Psoas muscle (tissue), 7 donors: ENCODE measurements at regions not wholly inside any gene's neighbourhood (a gene's known extent, or its start where the extent isn't known, plus 50 kb on each side); places are given as distances from the start of the nearest gene placed in this dataset.
A peak's percentile ranks its signal among the peaks of the same experiment; 100 is the strongest.

Experiments used
- ATAC-seq, 4 donors: fragments of 200-7000 bp; cut with Tn5 transposase; one replicate each; pipeline ENCODE4 v1.9.1; 2020; ENCODE audit warnings: moderate library complexity in 3 of 4, mild to moderate bottlenecking in 2 of 4
- DNase-seq, 2 donors: peaks; one replicate each; pipeline ENCODE4 v3.0.0-alpha.2; 2020
- H3K27ac ChIP-seq: fragments of 200-600 bp; one replicate; pipeline ENCODE4 v1.8.0; 2022
- H3K27me3 ChIP-seq, 3 donors: fragments of 200-600 bp in 1 of 3; one replicate each; pipeline versions ENCODE4 v1.6.1 to v1.8.0; 2013 to 2022; ENCODE audit warnings: low read length in 2 of 3, mild to moderate bottlenecking in 2 of 3, moderate library complexity in 1 of 3; ENCODE audit not compliant: insufficient read depth in 3 of 3
- H3K36me3 ChIP-seq, 2 donors: fragments of 200-600 bp in 1 of 2; one replicate each; pipeline versions ENCODE4 v1.6.1 to v1.8.0; 2013 to 2022; ENCODE audit warnings: low read depth in 1 of 2, mild to moderate bottlenecking in 1 of 2, moderate library complexity in 1 of 2; ENCODE audit not compliant: insufficient read depth in 1 of 2
- H3K4me1 ChIP-seq: fragments of 200-600 bp; one replicate; pipeline ENCODE4 v1.8.0; 2022
- H3K4me3 ChIP-seq: fragments of 200-600 bp; one replicate; pipeline ENCODE4 v1.8.0; 2022; ENCODE audit warnings: mild to moderate bottlenecking
- H3K9me3 ChIP-seq: fragments of 200-600 bp; one replicate; pipeline ENCODE4 v1.8.0; 2022
- WGBS, 3 donors: extraction: QIAGEN DNeasy Blood & Tissue Kit; methylation state at CpG; one replicate each; pipeline versions ENCODE4 v1.1.6 to v1.1.7; 2013; 5-methylcytosine and 5-hydroxymethylcytosine counted together
- intact Hi-C, 2 donors: fragments of 100-400 bp; cut with DNase I; formaldehyde crosslinking; loops; one replicate each; pipeline versions ENCODE4 v1.11.0 to v1.14.2; 2022
- TF ChIP-seq, protein P1 (sequence below): fragments of 200-600 bp; IDR thresholded peaks from one replicate; pipeline ENCODE4 v1.8.0; 2022; ENCODE audit warnings: antibody characterized with exemption
- donor health status: healthy with polysubstance abuse.
- donor health status: DM: no; HTN: no; CAD: no; lungs with moderate emphysema.
- donor health status: Bipolar disorder and iron deficiency.
- donor health status: healthy.
- donor health status: DM: yes; HTN: yes; CAD: no.
- donor health status: DM: no; HTN: no; CAD: no.
- donor health status: DM: yes; HTN: yes; CAD: no.

DNA sequence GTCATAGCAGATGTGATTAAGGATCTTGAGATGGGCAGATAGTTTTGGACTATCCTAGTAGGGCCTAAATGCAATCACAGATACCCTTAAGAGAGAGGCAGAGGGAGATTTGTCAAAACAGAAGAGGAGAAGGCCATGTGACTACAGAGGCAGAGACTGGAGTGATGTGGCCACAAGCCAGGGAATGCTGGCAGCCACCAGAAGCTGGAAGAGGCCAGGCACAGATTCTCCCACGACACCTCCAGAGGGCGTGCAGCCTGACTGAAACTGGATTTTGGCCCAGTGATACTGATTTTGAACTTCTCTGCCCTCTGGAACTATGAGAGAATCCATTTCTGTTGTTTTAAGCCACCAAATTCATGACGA is 52.1 kb upstream of the EPS8L3 start:
- ATAC-seq (peak in 1 of 4 donors; percentile 37), DNase-seq (no peak)
- Histone ChIP-seq H3K27me3 (no peaks in the 10 kb centered on the region), H3K36me3 (no peaks in the 10 kb centered on the region), H3K4me3 (no peak overlapping the region), H3K9me3 (peaks cover 4% of the 10 kb centered on the region), H3K4me1 (peaks cover 2% of the 10 kb centered on the region), H3K27ac (no peak overlapping the region)
- TF ChIP-seq, protein P1, sequence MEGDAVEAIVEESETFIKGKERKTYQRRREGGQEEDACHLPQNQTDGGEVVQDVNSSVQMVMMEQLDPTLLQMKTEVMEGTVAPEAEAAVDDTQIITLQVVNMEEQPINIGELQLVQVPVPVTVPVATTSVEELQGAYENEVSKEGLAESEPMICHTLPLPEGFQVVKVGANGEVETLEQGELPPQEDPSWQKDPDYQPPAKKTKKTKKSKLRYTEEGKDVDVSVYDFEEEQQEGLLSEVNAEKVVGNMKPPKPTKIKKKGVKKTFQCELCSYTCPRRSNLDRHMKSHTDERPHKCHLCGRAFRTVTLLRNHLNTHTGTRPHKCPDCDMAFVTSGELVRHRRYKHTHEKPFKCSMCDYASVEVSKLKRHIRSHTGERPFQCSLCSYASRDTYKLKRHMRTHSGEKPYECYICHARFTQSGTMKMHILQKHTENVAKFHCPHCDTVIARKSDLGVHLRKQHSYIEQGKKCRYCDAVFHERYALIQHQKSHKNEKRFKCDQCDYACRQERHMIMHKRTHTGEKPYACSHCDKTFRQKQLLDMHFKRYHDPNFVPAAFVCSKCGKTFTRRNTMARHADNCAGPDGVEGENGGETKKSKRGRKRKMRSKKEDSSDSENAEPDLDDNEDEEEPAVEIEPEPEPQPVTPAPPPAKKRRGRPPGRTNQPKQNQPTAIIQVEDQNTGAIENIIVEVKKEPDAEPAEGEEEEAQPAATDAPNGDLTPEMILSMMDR, result no peak
- WGBS, 3 donors, result 22 to 39% (median 31%) methylated on average over 3 of the region's 3 CpGs
- intact Hi-C loops, result no loop called here

DNA sequence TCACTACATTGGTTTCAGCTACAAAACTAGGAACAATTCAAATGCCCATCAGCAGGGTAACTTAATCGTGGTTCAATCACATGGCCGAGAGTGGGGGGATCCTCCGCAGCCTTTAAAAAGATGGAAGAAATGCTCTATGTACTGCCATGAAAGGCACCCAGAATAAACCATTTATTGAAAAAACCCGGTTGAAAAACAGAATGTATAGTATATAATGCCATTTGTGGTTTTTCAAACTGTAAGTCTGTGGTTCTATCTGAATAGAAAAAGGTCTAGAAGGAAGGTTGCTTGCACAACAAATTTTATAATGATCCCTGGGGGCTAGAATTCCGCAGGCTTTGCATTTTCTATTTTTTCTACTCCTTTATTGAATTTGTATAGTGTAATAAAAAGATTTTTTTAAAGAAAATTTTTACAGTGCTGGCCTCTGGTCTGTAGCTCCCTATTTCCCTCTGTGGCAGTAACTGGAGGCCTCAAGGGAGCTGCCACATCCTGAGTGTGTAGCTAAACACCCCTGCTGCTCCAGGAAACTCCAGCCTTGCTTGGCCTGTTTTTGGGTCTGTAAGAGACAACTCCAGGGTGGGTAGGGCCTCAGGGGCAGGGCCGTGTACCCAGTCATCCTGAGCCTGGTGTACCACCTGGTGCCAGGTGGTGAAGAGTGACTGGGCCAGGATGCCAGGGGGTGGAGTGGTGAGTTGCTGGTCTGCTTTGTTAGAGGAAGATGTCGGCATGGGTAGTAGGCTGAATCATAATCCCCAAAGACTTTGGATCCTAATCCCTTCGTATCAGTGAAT is 51.5 kb upstream of the EPS8L3 start:
- intact Hi-C loops, result no loop called here

GRCh38 chr1:109814223-109814622 is 50.5 kb upstream of the EPS8L3 start:
- Histone ChIP-seq H3K36me3 (no peaks in the 10 kb centered on the region), H3K27ac (no peak overlapping the region), H3K9me3 (peaks cover 4% of the 10 kb centered on the region), H3K4me1 (no peaks in the 10 kb centered on the region), H3K27me3 (no peaks in the 10 kb centered on the region), H3K4me3 (no peak overlapping the region)
- ATAC-seq, result no peak
- TF ChIP-seq, protein P1, result no peak
- intact Hi-C loops, result no loop called here
- 79 to 91% (median 80%) methylated on average over 5 of the region's 5 CpGs for WGBS, 3 donors
- no peak for DNase-seq

More for the DNA sequence above, 51.5 kb upstream of the EPS8L3 start:
- no peak for DNase-seq
- H3K27me3 ChIP-seq, result no peaks in the 10 kb centered on the region
- TF ChIP-seq, protein P1, result no peak
- no peak overlapping the region for H3K27ac ChIP-seq
- H3K9me3 ChIP-seq, result peaks cover 4% of the 10 kb centered on the region
- no peaks in the 10 kb centered on the region for H3K36me3 ChIP-seq
- no peak overlapping the region for H3K4me3 ChIP-seq
- H3K4me1 ChIP-seq, result no peaks in the 10 kb centered on the region
- no peak for ATAC-seq
- 84 to 92% (median 87%) methylated on average over 8 of the region's 8 CpGs for WGBS, 3 donors
